ENCODE measurements at regions not wholly inside any gene's neighbourhood (a gene's known extent, or its start where the extent isn't known, plus 50 kb on each side); places are given as distances from the start of the nearest gene placed in this dataset.
A peak's percentile ranks its signal among the peaks of the same experiment; 100 is the strongest.
"Not testable (repeated sequence)": the region's sequence is repeated elsewhere in the genome, so short reads cannot be mapped to it uniquely, and the experiment has no call there.

GRCh38 chr6:137290601-137291261, 71.5 kb upstream of the IFNGR1 start:
- DNase-seq (ENCODE audit: low read depth), result no peak
- in situ Hi-C loops (cut with HindIII; ENCODE audit: low pct_unique_long_range_greater_than_20kb, low sequenced_read_pairs), result no loop called here

- no peak for DNase-seq (ENCODE audit: low read depth)
- in situ Hi-C loops (cut with HindIII; ENCODE audit: low pct_unique_long_range_greater_than_20kb, low sequenced_read_pairs), result no loop called here
Observed at GRCh38 chr6:137286916-137287315, 67.7 kb upstream of the IFNGR1 start.

- DNase-seq (ENCODE audit: low read depth), result no peak
- in situ Hi-C loops (cut with HindIII; ENCODE audit: low pct_unique_long_range_greater_than_20kb, low sequenced_read_pairs), result no loop called here
Observed at GRCh38 chr6:137286368-137286767, 67.2 kb upstream of the IFNGR1 start.

- no peak for DNase-seq (ENCODE audit: low read depth)
- in situ Hi-C loops (cut with HindIII; ENCODE audit: low pct_unique_long_range_greater_than_20kb, low sequenced_read_pairs), result no loop called here
Observed at GRCh38 chr6:137284811-137285110, 65.6 kb upstream of the IFNGR1 start.

GRCh38 chr6:137283940-137284810, 65.0 kb upstream of the IFNGR1 start:
- DNase-seq (ENCODE audit: low read depth), result peak; percentile 40
- in situ Hi-C loops (cut with HindIII; ENCODE audit: low pct_unique_long_range_greater_than_20kb, low sequenced_read_pairs), result no loop called here

- in situ Hi-C loops (cut with HindIII; ENCODE audit: low pct_unique_long_range_greater_than_20kb, low sequenced_read_pairs), result no loop called here
- no peak for DNase-seq (ENCODE audit: low read depth)
Observed at GRCh38 chr6:137283080-137283479, 63.9 kb upstream of the IFNGR1 start.

GRCh38 chr6:137282254-137282653, 63.1 kb upstream of the IFNGR1 start:
- in situ Hi-C loops (cut with HindIII; ENCODE audit: low pct_unique_long_range_greater_than_20kb, low sequenced_read_pairs), result no loop called here
- DNase-seq (ENCODE audit: low read depth), result no peak

GRCh38 chr6:137279279-137279678, 60.1 kb upstream of the IFNGR1 start:
- DNase-seq (ENCODE audit: low read depth), result not testable (repeated sequence)
- in situ Hi-C loops (cut with HindIII; ENCODE audit: low pct_unique_long_range_greater_than_20kb, low sequenced_read_pairs), result loop anchor here (5.0 kb wide), 1 partner anchor 43 kb away; no protein-coding TSS in a partner anchor

- in situ Hi-C loops (cut with HindIII; ENCODE audit: low pct_unique_long_range_greater_than_20kb, low sequenced_read_pairs), result loop anchor here (5.0 kb wide), 1 partner anchor 44 kb away; no protein-coding TSS in a partner anchor
- DNase-seq (ENCODE audit: low read depth), result peak; percentile 85
Observed at GRCh38 chr6:137277971-137278637, 58.9 kb upstream of the IFNGR1 start.

GRCh38 chr6:137272403-137272802, 53.2 kb upstream of the IFNGR1 start:
- in situ Hi-C loops (cut with HindIII; ENCODE audit: low pct_unique_long_range_greater_than_20kb, low sequenced_read_pairs), result no loop called here
- no peak for DNase-seq (ENCODE audit: low read depth)

- in situ Hi-C loops (cut with HindIII; ENCODE audit: low pct_unique_long_range_greater_than_20kb, low sequenced_read_pairs), result no loop called here
- DNase-seq (ENCODE audit: low read depth), result peak; percentile 37
Observed at GRCh38 chr6:137271245-137272183, 52.3 kb upstream of the IFNGR1 start.

- in situ Hi-C loops (cut with HindIII; ENCODE audit: low pct_unique_long_range_greater_than_20kb, low sequenced_read_pairs), result no loop called here
- no peak for DNase-seq (ENCODE audit: low read depth)
Observed at GRCh38 chr6:137269803-137270202, 50.6 kb upstream of the IFNGR1 start.

GRCh38 chr6:137269347-137269746, 50.2 kb upstream of the IFNGR1 start:
- in situ Hi-C loops (cut with HindIII; ENCODE audit: low pct_unique_long_range_greater_than_20kb, low sequenced_read_pairs), result no loop called here
- no peak for DNase-seq (ENCODE audit: low read depth)

All from Caki2 (cell line).